Karpas-422 (cell line): ENCODE measurements at regions not wholly inside any gene's neighbourhood (a gene's known extent, or its start where the extent isn't known, plus 50 kb on each side); places are given as distances from the start of the nearest gene placed in this dataset.
"Not testable (repeated sequence)": the region's sequence is repeated elsewhere in the genome, so short reads cannot be mapped to it uniquely, and the experiment has no call there.

Experiments used
- DNase-seq: peaks from one replicate; pipeline ENCODE4 v3.0.0-alpha.2; 2015
- H2AFZ ChIP-seq: fragments of 200-600 bp; sonication (generic); 2 replicates; pipeline ENCODE4 v1.6.1; 2014; ENCODE audit warnings: antibody characterized with exemption, low read length, mixed read lengths
- H3K27ac ChIP-seq: fragments of 200-600 bp; sonication (generic); 2 replicates; pipeline ENCODE4 v1.5.1; 2014; ENCODE audit warnings: mild to moderate bottlenecking, low read length, moderate library complexity
- H3K27me3 ChIP-seq: fragments of 200-600 bp; sonication (generic); 2 replicates; pipeline ENCODE4 v1.6.1; 2014; ENCODE audit warnings: low read length, mixed read lengths
- H3K36me3 ChIP-seq: fragments of 200-600 bp; sonication (generic); 2 replicates; pipeline ENCODE4 v1.6.1; 2014; ENCODE audit warnings: low read length, mixed read lengths; ENCODE audit not compliant: insufficient read depth
- H3K4me1 ChIP-seq: fragments of 200-600 bp; sonication (generic); 2 replicates; pipeline ENCODE4 v1.6.1; 2014; ENCODE audit warnings: mild to moderate bottlenecking, low read length, mixed read lengths
- H3K4me2 ChIP-seq: fragments of 200-600 bp; sonication (generic); 2 replicates; pipeline ENCODE4 v1.6.1; 2014; ENCODE audit warnings: low read length, low read depth, mild to moderate bottlenecking; ENCODE audit not compliant: poor library complexity, severe bottlenecking
- H3K4me3 ChIP-seq: fragments of 200-600 bp; sonication (generic); 2 replicates; pipeline ENCODE4 v1.5.1; 2014; ENCODE audit warnings: mild to moderate bottlenecking, antibody characterized with exemption, low read length, mixed read lengths
- H3K79me2 ChIP-seq: fragments of 200-600 bp; sonication (generic); 2 replicates; pipeline ENCODE4 v1.6.1; 2014; ENCODE audit warnings: mild to moderate bottlenecking, low read length, mixed read lengths
- H3K9ac ChIP-seq: fragments of 200-600 bp; sonication (generic); 2 replicates; pipeline ENCODE4 v1.6.0; 2014; ENCODE audit warnings: low read length
- H3K9me2 ChIP-seq: fragments of 200-600 bp; sonication (generic), shearing (Covaris generic); replicated peaks from 2 replicates; pipeline ENCODE4 v1.6.0; 2014; ENCODE audit warnings: mild to moderate bottlenecking, low read length, moderate library complexity; ENCODE audit not compliant: insufficient read depth
- H3K9me3 ChIP-seq: fragments of 300-700, 200-600 bp; sonication (generic); 2 replicates; pipeline ENCODE4 v1.6.1; 2014; ENCODE audit warnings: low read length, mixed read lengths
- H4K20me1 ChIP-seq: fragments of 200-600 bp; sonication (generic); 2 replicates; pipeline ENCODE4 v1.6.1; 2014; ENCODE audit warnings: mild to moderate bottlenecking, antibody characterized with exemption, low read length, low read depth; ENCODE audit not compliant: insufficient read depth

GRCh38 chr11:121864660-121865059 is 251.4 kb downstream of the BLID start:
- no peaks in the 10 kb centered on the region for H3K9me2 ChIP-seq
- H4K20me1 ChIP-seq: no peaks in the 10 kb centered on the region
- H2AFZ ChIP-seq: no peak overlapping the region
- H3K36me3 ChIP-seq: no peaks in the 10 kb centered on the region
- H3K4me2 ChIP-seq: no peak overlapping the region
- H3K79me2 ChIP-seq: no peaks in the 10 kb centered on the region
- no peaks in the 10 kb centered on the region for H3K9me3 ChIP-seq
- no peaks in the 10 kb centered on the region for H3K27me3 ChIP-seq
- H3K9ac ChIP-seq: no peak overlapping the region
- no peak overlapping the region for H3K27ac ChIP-seq
- H3K4me1 ChIP-seq: no peaks in the 10 kb centered on the region
- no peak for DNase-seq
- H3K4me3 ChIP-seq: no peak overlapping the region

- Histone ChIP-seq H3K9me2 (no peaks in the 10 kb centered on the region), H3K79me2 (no peaks in the 10 kb centered on the region), H3K4me3 (no peak overlapping the region), H3K27ac (no peak overlapping the region), H3K9ac (no peak overlapping the region), H3K36me3 (no peaks in the 10 kb centered on the region), H3K27me3 (no peaks in the 10 kb centered on the region), H3K9me3 (no peaks in the 10 kb centered on the region), H3K4me2 (no peak overlapping the region), H3K4me1 (no peaks in the 10 kb centered on the region), H2AFZ (no peak overlapping the region), H4K20me1 (no peaks in the 10 kb centered on the region)
- DNase-seq: no peak
These were observed 252.9 kb downstream of the BLID start for GRCh38 chr11:121863126-121863525.

GRCh38 chr11:121855138-121855537 is 260.9 kb downstream of the BLID start:
- H3K9me2 ChIP-seq, H3K9ac ChIP-seq, H3K36me3 ChIP-seq, H3K4me1 ChIP-seq, DNase-seq, H3K4me2 ChIP-seq, H3K79me2 ChIP-seq, H3K27me3 ChIP-seq, H3K4me3 ChIP-seq, H3K9me3 ChIP-seq, H2AFZ ChIP-seq, H3K27ac ChIP-seq, H4K20me1 ChIP-seq: not testable (repeated sequence)

GRCh38 chr11:121844016-121844415 is 272.0 kb downstream of the BLID start:
- no peaks in the 10 kb centered on the region for H4K20me1 ChIP-seq
- H3K4me3 ChIP-seq: no peak overlapping the region
- H3K27me3 ChIP-seq: no peaks in the 10 kb centered on the region
- no peaks in the 10 kb centered on the region for H3K79me2 ChIP-seq
- H3K36me3 ChIP-seq: no peaks in the 10 kb centered on the region
- no peak for DNase-seq
- no peak overlapping the region for H3K9ac ChIP-seq
- no peak overlapping the region for H3K27ac ChIP-seq
- H3K4me2 ChIP-seq: no peak overlapping the region
- no peaks in the 10 kb centered on the region for H3K9me2 ChIP-seq
- no peaks in the 10 kb centered on the region for H3K9me3 ChIP-seq
- no peak overlapping the region for H2AFZ ChIP-seq
- H3K4me1 ChIP-seq: no peaks in the 10 kb centered on the region

GRCh38 chr11:121842192-121842585 is 273.8 kb downstream of the BLID start:
- no peaks in the 10 kb centered on the region for H3K9me2 ChIP-seq
- H3K4me1 ChIP-seq: no peaks in the 10 kb centered on the region
- H3K36me3 ChIP-seq: no peaks in the 10 kb centered on the region
- H2AFZ ChIP-seq: no peak overlapping the region
- H3K27ac ChIP-seq: no peak overlapping the region
- H3K4me3 ChIP-seq: no peak overlapping the region
- H3K79me2 ChIP-seq: no peaks in the 10 kb centered on the region
- no peak overlapping the region for H3K9ac ChIP-seq
- no peaks in the 10 kb centered on the region for H4K20me1 ChIP-seq
- H3K4me2 ChIP-seq: no peak overlapping the region
- no peak for DNase-seq
- no peaks in the 10 kb centered on the region for H3K27me3 ChIP-seq
- H3K9me3 ChIP-seq: no peaks in the 10 kb centered on the region

GRCh38 chr11:121841487-121842191 is 274.4 kb downstream of the BLID start:
- Histone ChIP-seq H3K4me2 (no peak overlapping the region), H3K4me3 (no peak overlapping the region), H3K27me3 (no peaks in the 10 kb centered on the region)

GRCh38 chr11:121839781-121840180 is 276.2 kb downstream of the BLID start:
- Histone ChIP-seq H3K27me3 (no peaks in the 10 kb centered on the region), H3K79me2 (no peaks in the 10 kb centered on the region), H3K9me2 (no peaks in the 10 kb centered on the region), H3K36me3 (no peaks in the 10 kb centered on the region), H3K4me1 (no peaks in the 10 kb centered on the region), H3K4me2 (no peak overlapping the region), H3K27ac (no peak overlapping the region), H4K20me1 (no peaks in the 10 kb centered on the region), H3K9me3 (no peaks in the 10 kb centered on the region), H3K4me3 (no peak overlapping the region), H2AFZ (no peak overlapping the region), H3K9ac (no peak overlapping the region)
- no peak for DNase-seq

More at GRCh38 chr11:121841487-121842191, 274.4 kb downstream of the BLID start:
- DNase-seq: no peak
- Histone ChIP-seq H3K79me2 (no peaks in the 10 kb centered on the region), H3K9me3 (no peaks in the 10 kb centered on the region), H4K20me1 (no peaks in the 10 kb centered on the region), H3K9me2 (no peaks in the 10 kb centered on the region), H3K27ac (no peak overlapping the region), H3K9ac (no peak overlapping the region), H2AFZ (no peak overlapping the region), H3K4me1 (no peaks in the 10 kb centered on the region), H3K36me3 (no peaks in the 10 kb centered on the region)

GRCh38 chr11:121838571-121838970 is 277.4 kb downstream of the BLID start:
- H3K36me3 ChIP-seq: no peaks in the 10 kb centered on the region
- no peak overlapping the region for H2AFZ ChIP-seq
- no peaks in the 10 kb centered on the region for H4K20me1 ChIP-seq
- H3K79me2 ChIP-seq: no peaks in the 10 kb centered on the region
- H3K9me2 ChIP-seq: no peaks in the 10 kb centered on the region
- no peak overlapping the region for H3K4me3 ChIP-seq
- no peaks in the 10 kb centered on the region for H3K27me3 ChIP-seq
- H3K9ac ChIP-seq: no peak overlapping the region
- no peaks in the 10 kb centered on the region for H3K9me3 ChIP-seq
- no peak overlapping the region for H3K4me2 ChIP-seq
- H3K4me1 ChIP-seq: no peaks in the 10 kb centered on the region
- H3K27ac ChIP-seq: no peak overlapping the region
- DNase-seq: no peak
